ENCODE measurements at regions not wholly inside any gene's neighbourhood (a gene's known extent, or its start where the extent isn't known, plus 50 kb on each side); places are given as distances from the start of the nearest gene placed in this dataset.

GRCh38 chr1:80214888-80215540, 1208.5 kb upstream of the ADGRL4 start:
- no peak for TF ChIP-seq CTCF (IDR thresholded peaks at IDR 0.05)
- no peak for TF ChIP-seq POLR2A (IDR thresholded peaks at IDR 0.05)

Measured in adrenal gland (tissue), 5 donors.